Upper lobe of left lung (tissue), 4 donors: ENCODE measurements at regions not wholly inside any gene's neighbourhood (a gene's known extent, or its start where the extent isn't known, plus 50 kb on each side); places are given as distances from the start of the nearest gene placed in this dataset.
"Not testable (repeated sequence)": the region's sequence is repeated elsewhere in the genome, so short reads cannot be mapped to it uniquely, and the experiment has no call there.

Experiments used
- POLR2A ChIP-seq, 4 donors: fragments of 450-650 bp; IDR thresholded peaks; one replicate each; pipeline ENCODE4 v1.5.1; 2016 to 2017; ENCODE audit warnings: antibody characterized with exemption in 4 of 4, mild to moderate bottlenecking in 2 of 4
- POLR2AphosphoS5 ChIP-seq, 2 donors: sonication (generic); formaldehyde crosslinking; IDR thresholded peaks; one replicate each; pipeline ENCODE4 v1.5.1; 2017; ENCODE audit warnings: antibody characterized with exemption in 2 of 2
- TF ChIP-seq, protein P1 (sequence below), 6 experiments: fragments of 450-650 bp in 4 of 6; fragments of 200-600 bp in 2 of 6; sonication (generic) in 2 of 6; IDR thresholded peaks; one replicate each; pipeline ENCODE4 v1.5.1; 2016 to 2019; ENCODE audit warnings: antibody characterized with exemption in 6 of 6

DNA sequence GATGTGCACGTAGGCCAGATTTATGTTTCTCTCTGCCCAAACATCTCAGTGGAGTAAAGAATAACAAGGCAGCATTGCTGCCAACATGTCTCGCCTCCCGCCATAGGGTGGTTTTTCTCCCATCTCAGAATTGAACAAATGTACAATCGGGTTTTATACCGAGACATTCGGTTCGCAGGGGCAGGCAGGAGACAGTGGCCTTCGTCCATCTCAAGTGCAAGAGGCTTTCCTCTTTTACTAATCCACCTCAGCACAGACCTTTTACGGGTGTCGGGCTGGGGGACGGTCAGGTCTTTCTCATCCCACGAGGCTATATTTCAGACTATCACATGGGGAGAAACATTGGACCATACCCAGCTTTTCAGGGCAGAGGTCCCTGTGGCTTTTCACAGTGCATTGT lies 118.9 kb upstream of the LARP1 start:
- TF ChIP-seq, protein P1, sequence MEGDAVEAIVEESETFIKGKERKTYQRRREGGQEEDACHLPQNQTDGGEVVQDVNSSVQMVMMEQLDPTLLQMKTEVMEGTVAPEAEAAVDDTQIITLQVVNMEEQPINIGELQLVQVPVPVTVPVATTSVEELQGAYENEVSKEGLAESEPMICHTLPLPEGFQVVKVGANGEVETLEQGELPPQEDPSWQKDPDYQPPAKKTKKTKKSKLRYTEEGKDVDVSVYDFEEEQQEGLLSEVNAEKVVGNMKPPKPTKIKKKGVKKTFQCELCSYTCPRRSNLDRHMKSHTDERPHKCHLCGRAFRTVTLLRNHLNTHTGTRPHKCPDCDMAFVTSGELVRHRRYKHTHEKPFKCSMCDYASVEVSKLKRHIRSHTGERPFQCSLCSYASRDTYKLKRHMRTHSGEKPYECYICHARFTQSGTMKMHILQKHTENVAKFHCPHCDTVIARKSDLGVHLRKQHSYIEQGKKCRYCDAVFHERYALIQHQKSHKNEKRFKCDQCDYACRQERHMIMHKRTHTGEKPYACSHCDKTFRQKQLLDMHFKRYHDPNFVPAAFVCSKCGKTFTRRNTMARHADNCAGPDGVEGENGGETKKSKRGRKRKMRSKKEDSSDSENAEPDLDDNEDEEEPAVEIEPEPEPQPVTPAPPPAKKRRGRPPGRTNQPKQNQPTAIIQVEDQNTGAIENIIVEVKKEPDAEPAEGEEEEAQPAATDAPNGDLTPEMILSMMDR (IDR thresholded peaks at IDR 0.05): not testable (repeated sequence)
- not testable (repeated sequence) for TF ChIP-seq POLR2AphosphoS5, POLR2A (IDR thresholded peaks at IDR 0.05)
